Epithelial cell of prostate (primary cell): ENCODE measurements at regions not wholly inside any gene's neighbourhood (a gene's known extent, or its start where the extent isn't known, plus 50 kb on each side); places are given as distances from the start of the nearest gene placed in this dataset.
"Not testable (repeated sequence)": the region's sequence is repeated elsewhere in the genome, so short reads cannot be mapped to it uniquely, and the experiment has no call there.

Experiments
- DNase-seq: peaks from one replicate; pipeline ENCODE4 v3.0.0-alpha.2; 2011; ENCODE audit warnings: low read depth, low spot score
- H3K27ac ChIP-seq: fragments of 450-650 bp; 2 replicates; pipeline ENCODE4 v1.5.1; 2017; ENCODE audit warnings: mild to moderate bottlenecking

DNA sequence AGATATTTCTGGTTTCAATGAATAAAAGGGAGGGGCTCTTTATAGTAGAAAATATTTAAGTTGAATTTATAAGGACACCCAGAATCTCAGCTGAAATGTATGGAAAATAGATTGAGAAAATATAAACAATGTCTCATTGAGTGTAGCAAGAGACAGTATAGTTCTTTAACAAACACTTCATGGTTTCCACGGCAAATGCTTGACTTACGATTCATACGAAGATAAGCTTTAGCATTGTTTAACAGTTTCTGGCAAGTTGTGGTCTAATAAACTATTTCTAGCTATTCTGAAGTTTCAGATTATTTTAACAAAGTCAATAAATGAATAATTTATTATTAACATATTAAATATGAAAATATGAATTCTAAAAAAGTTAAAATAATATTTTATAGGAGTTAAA lies 1419.4 kb downstream of the KCNT2 start:
- no peak overlapping the region for H3K27ac ChIP-seq
- DNase-seq: no peak

DNA sequence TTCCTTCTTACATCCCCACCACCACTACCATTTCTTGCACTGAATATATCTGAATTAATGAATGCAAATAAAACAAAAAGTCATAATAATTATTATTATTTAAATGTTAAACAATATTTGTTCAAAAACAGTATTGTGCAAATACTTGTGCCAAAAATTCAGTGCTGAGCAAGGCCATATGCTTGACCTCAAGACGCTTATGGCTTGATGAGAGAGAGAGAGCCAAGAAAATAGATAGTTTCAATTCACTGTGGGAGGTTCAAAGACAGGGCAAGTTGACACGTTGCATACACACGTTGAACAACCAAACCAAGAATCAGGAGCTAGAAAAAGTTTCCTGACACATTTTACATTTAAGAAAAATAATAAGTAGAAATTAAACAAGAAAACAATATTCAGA lies 1421.7 kb downstream of the KCNT2 start:
- no peak for DNase-seq
- no peak overlapping the region for H3K27ac ChIP-seq

- no peak overlapping the region for H3K27ac ChIP-seq
- DNase-seq: no peak
These were observed 1422.5 kb downstream of the KCNT2 start for GRCh38 chr1:195185736-195186135.

GRCh38 chr1:195185321-195185720 lies 1422.9 kb downstream of the KCNT2 start:
- no peak for DNase-seq
- no peak overlapping the region for H3K27ac ChIP-seq

DNA sequence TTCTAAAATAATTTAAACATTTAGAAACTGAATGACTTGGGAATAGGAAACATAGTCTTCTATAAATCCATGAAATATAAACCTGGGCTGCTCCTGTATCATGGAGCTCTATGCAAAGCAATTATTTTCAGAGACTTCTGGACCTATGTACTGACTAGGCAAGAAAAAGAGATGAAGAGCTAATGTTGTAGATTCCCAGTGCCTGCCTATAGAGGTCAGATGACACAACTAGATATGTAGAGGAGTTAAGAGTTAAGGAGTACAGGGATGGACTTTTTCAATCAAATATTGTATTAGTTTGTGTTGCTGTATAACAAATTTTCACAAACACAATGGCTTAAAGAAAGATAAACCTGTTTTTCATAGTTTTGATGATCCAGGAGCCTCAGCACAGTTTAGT lies 1434.5 kb downstream of the KCNT2 start:
- H3K27ac ChIP-seq: no peak overlapping the region
- no peak for DNase-seq

- not testable (repeated sequence) for H3K27ac ChIP-seq, DNase-seq
These were observed 1448.4 kb downstream of the KCNT2 start for GRCh38 chr1:195159795-195160194.

GRCh38 chr1:195158091-195158490 lies 1450.1 kb downstream of the KCNT2 start:
- no peak for DNase-seq
- H3K27ac ChIP-seq: no peak overlapping the region

DNA sequence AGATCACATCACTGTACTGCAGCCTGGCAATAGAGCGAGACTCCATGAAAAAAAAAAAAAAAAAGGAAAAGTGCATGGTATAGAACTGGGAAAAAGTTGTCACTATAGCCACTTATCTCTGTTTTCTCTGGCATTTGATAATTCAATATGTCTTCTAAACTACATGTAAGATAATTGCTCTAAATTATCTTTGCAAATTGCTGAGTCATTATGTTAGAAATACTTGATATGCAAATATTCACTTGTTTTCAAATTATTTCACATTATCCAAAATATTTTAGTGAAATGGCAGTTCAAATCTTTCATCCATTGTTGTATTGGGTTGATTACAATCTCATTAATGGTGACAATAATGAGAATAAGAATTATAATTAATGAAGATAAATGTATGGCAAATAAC lies 1455.1 kb downstream of the KCNT2 start:
- no peak overlapping the region for H3K27ac ChIP-seq
- no peak for DNase-seq

- no peak for DNase-seq
- no peak overlapping the region for H3K27ac ChIP-seq
These were observed 1457.5 kb downstream of the KCNT2 start for GRCh38 chr1:195150768-195151167.

- DNase-seq: no peak
- no peak overlapping the region for H3K27ac ChIP-seq
These were observed 1466.9 kb downstream of the KCNT2 start for GRCh38 chr1:195141294-195141693.

DNA sequence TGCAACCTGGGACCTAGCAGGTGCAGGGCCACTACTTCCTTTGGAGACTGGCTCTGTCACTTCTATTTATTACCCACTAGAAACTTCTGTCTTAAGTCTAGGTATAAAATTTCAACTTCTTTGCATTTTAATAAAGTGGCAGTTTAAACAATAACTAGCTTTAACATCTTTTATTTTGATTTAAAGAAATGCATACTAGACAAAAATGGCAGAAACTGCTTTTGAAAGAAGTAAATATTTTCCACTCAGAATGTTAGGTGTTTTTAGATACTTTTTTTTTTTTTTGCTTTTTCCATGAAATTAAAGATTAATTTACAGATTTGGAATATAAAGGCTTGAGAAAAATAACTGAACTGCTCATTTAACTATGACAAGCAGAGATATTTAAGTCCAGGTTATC lies 1477.6 kb downstream of the KCNT2 start:
- H3K27ac ChIP-seq: no peak overlapping the region
- DNase-seq: no peak

- DNase-seq: no peak
- no peak overlapping the region for H3K27ac ChIP-seq
These were observed 1485.7 kb downstream of the KCNT2 start for GRCh38 chr1:195122497-195122896.

- no peak for DNase-seq
- H3K27ac ChIP-seq: no peak overlapping the region
These were observed 1494.8 kb downstream of the KCNT2 start for GRCh38 chr1:195113471-195113870.

DNA sequence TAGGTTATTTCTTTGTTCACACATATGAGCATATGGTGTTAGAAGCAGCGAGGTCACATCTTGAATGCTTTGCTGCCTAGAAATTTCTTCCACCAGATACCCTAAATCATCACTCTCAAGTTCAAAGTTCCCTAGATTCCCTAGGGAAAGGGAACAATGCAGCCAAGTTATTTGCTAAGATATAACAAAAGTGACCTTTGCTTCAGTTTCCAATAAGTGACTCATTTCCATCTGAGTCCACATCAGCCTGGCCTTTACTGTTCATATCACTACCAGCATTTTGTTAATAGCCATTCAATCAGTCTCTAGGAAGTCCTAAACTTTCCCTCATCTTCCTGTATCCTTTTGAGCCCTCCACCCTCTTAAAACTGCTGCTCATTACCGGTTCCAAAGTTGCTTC lies 1502.5 kb downstream of the KCNT2 start:
- DNase-seq: no peak
- no peak overlapping the region for H3K27ac ChIP-seq

- DNase-seq: no peak
- H3K27ac ChIP-seq: no peak overlapping the region
These were observed 1503.0 kb downstream of the KCNT2 start for GRCh38 chr1:195105281-195105680.

GRCh38 chr1:195097316-195097715 lies 1510.9 kb downstream of the KCNT2 start:
- H3K27ac ChIP-seq: no peak overlapping the region
- DNase-seq: peak; percentile 37

- H3K27ac ChIP-seq: no peak overlapping the region
- no peak for DNase-seq
These were observed 1512.2 kb downstream of the KCNT2 start for GRCh38 chr1:195096051-195096521.

DNA sequence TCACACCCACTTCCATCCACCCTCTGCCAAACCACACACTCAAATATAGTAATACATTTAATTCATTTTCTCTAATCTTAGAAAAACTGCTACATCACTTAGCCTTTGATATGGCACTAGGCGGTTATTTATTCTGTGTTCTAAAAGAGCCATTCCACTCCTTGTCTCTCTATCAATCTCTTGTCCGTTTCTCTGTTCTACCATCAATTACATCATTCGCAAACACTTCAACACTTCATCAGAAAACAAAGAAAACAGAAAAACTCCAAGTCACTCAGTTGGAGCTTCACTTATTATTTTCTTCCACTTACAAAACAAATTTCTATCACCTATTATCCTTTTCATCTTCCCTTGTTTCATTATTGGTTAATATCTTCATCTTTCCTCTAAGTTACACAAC lies 1523.0 kb downstream of the KCNT2 start:
- no peak overlapping the region for H3K27ac ChIP-seq

GRCh38 chr1:195082183-195082582 lies 1526.1 kb downstream of the KCNT2 start:
- DNase-seq: no peak
- H3K27ac ChIP-seq: no peak overlapping the region

More for the DNA sequence above, 1523.0 kb downstream of the KCNT2 start:
- DNase-seq: no peak

DNA sequence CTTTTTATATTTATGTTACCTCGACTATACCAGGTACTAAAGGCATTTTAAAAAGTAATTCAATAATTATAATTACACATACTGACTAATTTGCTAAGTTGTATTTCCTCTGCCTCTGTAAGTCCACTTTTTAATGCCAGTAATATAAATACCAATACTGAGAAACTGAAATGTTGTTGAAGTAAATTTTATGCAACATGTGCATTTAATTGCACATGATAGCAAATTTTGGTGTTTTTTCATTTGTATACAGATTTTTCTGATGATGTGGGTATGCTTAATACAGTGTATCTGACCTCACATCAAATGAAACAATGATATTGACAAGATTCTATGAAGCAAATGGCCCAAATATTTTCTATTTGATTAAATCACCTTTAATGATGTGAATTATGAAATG lies 1531.6 kb downstream of the KCNT2 start:
- DNase-seq: no peak
- H3K27ac ChIP-seq: no peak overlapping the region

DNA sequence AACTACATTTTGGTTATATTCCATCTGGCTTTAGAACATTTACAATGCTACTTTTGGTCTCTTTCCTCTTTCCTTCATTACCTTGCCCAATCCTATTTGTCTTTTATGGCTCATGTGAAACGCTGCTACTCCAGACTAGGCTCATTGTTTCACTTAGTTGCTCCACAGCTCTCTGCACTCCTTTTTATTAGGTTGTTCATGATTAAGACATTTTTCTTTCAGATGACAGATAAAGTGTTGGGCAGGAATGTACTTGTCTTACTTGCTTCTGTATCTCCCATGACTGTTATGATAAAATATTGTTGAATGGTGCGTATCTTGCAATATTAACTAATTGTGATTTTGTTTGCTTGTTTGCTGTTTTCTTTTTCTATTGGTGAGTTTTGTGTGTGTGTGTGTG lies 1532.3 kb downstream of the KCNT2 start:
- H3K27ac ChIP-seq: no peak overlapping the region
- DNase-seq: no peak

DNA sequence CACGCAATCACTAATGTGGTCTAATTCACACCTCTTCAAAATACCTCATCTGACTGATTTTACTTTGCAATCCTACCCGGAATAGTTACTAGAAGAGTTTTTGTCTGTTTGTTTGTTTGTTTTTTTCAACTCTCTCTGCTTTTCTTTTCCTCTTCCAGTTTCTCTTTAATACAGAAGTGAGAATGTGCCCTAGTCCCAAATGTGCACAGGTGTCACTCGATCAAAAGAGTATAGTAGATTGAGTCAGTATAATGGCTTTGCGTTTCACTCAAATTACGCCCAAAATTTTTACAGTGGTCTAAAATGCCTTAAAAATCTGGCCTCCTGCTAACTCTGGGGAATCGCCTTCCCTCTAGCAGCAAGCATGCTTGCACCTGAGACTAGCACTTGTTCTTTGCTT lies 1536.8 kb downstream of the KCNT2 start:
- no peak for DNase-seq
- H3K27ac ChIP-seq: no peak overlapping the region

DNA sequence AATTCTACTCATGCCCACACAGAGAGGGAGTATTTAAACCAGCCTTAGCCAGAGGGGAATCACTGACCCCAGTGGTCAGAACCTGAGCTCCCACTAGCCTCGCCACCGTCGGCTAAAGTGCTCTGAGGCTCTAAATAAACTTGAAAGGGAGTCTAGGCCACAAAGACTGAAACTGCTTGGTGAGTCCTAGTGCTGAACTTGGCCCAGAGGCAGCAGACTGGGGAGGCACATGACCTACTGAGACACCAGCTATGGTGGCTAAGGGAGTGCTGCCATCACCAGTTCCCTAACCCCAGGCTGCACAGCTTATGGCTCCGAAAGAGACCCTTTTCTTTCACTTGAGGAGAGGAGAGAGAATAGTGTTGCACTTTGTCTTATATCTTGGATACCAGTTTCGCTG lies 1542.8 kb downstream of the KCNT2 start:
- no peak for DNase-seq
- no peak overlapping the region for H3K27ac ChIP-seq
